CD4-positive, alpha-beta T cell treated with Interleukin-1 beta for 1 hour (primary cell): ENCODE measurements at regions not wholly inside any gene's neighbourhood (a gene's known extent, or its start where the extent isn't known, plus 50 kb on each side); places are given as distances from the start of the nearest gene placed in this dataset.
A peak's percentile ranks its signal among the peaks of the same experiment; 100 is the strongest.

Experiments used
- DNase-seq, 2 donors: peaks; one replicate each; pipeline ENCODE4 v3.0.0-alpha.2; 2020 to 2022

DNA sequence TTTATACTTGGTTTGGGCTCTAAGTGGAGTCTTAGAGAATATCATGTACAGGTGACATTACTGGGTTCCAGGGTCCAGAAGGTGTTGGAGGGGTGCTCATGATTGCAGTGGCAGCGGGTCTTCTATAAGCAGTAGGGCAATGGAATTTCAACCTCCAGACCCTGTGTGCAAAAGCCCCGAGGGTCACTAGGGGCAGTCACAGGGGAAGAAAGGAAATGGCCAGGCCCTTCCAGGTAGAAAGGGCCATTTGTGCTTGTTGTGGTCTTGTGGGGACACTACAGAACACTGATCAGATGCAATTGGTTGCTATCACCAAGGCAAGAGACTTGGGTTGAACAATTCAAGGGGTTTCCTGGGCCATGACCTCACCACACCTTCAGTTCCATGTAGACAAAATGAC is 283.4 kb downstream of the GADD45G start:
- no peak for DNase-seq

DNA sequence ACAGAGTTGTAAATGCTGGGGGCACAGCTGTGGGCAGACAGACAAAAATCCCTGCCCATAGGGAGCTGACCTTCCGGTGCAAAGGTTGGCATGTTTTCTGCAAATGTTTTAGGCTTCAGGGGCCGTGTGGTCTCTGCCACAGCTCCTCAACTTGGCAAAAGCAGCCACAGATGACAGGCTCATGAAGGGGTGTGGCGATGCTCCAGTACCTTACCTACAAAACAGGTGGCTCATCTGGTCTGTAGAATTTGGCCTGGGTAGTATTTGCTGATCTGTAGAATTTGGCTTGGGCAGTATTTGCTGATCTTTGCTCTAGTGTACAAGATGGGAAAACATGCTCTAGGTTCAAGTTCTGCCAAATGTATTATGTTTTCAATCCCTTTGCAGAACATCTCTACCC is 283.9 kb downstream of the GADD45G start:
- no peak for DNase-seq

DNA sequence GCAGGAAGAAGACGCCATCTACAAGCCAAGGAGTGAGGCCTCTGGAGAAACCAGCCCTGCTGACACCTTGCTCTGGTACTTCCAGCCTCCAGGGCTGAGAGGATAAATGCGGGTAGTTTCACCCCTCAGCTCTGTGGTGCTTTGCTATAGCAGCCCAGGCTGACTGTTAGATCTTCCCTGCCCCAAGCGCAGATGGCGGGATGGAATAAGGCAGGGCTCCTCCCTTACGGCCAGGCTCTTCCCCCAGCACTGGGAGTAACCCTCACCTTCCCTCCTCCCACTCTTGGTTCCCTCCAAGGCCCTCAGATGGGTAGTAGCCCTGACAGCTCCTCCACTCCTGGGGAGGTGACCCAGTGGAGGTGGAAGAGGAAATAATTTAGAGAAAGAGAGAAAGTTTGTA is 285.1 kb downstream of the GADD45G start:
- no peak for DNase-seq

DNA sequence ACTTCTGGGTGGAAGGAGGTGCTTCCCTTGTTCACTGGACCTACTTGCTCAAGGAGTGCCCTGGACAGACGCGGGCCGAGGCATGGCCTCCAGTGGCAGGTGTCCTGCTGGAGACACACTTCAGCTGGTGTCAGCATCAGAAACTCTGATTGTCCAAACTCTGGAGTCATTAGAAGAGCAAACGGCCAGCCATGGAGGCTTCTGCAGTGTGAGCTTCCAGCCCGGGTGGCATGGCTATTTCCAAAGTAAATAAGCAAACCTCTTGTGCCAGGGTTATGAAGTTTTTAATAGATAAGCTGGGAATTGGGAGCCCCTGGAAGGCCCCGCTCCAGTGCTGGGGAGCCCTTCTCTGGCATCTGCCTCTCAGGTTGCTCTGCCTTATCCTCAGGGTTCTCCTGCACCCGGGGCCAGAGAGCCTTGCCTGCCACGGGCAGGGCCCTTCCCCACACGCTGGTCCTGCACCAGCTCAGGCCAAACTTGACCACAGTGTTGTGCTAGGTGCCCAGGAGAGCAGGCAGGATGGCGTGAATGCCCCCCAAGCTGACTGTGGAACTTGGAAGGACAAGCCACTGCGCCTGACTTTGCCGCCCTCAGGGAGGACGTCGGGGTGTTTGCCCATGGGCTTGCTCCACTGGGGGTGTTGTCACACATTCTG is 285.6 kb downstream of the GADD45G start:
- no peak for DNase-seq

DNA sequence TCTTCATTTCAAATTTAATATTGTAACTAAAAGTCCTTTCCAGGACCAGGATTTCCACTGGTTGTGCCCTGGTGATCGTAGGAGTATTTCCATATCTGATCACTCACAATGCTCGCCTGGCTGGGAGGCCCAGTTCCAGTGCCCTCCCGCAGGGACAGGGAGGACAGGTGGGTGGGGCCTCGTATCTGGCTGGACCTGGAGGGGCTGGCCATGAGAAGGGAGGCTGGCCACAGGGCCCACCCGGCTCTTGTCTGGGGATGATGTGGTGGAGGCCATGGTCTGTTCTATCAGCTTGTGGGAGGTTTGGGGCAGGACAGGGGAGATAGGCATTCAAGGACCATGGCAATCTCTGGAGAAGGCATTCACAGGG is 286.4 kb downstream of the GADD45G start:
- no peak for DNase-seq

DNA sequence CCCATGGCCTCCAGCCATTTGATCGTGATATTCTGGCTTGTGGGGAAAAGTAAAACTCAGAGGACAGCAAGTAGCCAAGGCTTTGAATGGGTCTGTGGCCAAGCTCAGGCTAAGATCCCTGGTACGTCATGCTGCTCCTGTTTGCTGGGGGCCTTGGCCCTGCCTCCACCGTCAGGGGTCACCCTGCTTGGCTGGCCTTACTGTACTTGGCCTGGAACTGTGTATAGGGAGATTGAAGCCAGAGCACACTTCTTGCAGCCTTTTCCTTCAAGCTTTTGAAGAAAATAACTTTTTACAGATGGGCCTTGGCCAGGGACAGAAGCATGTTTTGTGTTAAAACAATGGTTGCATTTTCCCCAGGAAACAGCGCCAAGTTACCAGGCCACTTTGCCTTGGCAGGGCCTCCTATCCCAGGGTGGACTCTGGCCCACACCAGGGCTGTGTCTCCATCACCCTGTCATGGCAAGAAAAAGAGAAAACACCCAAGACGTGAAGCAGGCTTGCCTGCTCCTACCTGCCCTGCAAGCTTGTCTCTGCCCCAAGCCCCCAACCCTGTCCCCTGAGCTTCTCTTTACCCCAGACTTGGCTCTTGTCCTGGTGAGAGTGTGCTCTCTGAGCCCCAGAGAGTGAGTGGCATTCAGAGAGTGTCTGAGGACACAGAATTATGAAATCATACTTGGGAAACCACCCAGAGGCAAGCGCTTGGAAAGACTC is 286.9 kb downstream of the GADD45G start:
- DNase-seq: no peak

DNA sequence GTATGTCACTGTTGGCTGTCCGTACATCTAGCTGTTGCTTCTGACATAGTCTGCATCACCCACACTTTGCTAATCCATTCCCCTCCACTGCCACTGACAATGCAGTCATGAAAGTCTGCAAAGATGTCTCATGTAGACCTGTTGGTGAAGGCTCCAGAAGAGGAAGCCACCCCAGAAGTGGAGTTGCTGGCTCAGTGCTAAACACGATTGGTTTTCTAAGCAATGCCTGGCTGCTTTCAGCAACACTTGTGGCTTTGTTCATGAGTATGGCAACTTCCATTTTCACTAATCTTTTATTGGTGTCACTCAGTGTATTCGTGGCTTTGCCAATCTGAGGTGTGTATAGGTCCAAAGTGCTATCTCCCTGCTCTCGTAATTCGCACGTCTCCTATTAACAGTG is 288.1 kb downstream of the GADD45G start:
- no peak for DNase-seq

DNA sequence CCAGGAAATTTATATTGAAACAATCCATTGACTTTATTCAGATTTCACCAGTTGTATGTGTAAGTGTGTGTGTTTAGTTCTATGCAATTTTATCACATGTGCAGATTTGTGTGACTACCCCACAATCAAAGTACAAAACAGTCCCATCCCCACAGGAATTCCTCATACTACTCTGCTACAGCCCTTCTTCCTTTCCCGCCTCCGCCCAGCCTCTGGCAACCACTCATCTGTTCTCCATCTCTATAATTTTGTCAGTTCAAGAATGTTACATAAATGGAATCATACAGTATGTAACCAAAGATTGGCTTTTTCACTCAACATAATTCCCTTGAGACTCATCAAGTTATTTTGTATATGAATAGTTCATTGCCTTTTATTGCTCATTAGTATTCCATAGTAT is 289.1 kb downstream of the GADD45G start:
- no peak for DNase-seq

DNA sequence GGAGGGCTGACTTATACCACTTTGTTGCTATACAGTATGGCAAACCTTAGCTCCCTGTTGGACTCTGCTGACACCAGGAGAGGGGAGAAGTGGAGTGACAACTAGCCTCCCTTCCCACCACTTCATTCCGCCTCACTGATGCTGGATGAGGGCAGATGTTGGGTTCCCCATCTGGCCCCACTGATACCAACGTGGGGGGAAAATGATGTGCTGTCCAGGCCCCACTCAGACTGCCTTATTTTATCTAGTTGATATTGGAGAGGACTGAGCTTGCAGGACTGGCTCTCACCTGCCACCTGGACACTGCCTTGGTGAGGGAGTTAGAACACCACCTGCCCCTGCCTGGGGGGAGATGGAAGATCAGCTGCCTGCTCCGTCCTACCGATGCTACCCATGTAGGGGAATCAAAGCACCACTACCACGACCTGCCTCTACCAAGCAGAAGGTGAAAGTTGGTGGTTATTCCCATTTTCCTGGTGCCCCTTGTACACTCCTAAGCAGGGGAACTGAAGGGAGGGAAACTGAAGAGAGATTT is 292.1 kb downstream of the GADD45G start:
- DNase-seq: no peak

DNA sequence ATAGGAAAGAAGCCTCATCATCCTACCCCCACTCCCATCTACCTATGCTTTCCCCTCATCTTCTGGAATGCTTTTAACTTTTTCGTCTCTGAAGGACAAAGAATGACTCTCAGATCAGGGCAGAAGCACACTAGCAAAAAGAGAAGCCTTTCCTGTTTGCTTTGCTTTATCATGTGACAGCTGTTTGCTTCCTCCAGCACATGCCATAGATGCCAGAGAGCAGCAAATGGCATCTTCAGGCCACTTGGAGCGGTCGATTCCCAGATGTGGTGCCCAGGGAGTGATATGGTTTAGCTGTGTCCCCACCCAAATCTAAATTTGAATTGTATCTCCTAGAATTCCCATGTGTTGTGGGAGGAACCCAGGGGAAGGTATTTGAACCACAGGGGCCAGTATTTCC is 294.8 kb downstream of the GADD45G start:
- no peak for DNase-seq

DNA sequence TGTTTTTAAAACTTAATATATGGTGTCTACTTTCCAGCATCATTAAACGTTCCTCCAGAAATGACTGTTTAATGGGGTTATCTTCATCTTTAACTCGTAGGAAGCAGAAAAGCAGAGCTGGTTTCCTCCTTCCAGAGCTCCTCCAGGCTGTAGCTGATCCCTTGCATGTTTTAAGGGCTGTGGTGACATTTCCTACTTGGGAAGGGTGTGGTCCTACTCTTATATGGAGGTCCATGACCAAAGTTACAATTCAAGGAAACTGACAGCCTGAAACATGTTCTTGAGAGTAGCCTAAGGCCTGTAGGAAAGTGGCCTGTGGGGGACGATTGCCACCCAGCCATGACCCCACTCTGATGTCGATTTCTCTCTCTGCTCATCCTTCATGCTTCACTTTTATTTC is 297.1 kb downstream of the GADD45G start:
- DNase-seq: no peak

DNA sequence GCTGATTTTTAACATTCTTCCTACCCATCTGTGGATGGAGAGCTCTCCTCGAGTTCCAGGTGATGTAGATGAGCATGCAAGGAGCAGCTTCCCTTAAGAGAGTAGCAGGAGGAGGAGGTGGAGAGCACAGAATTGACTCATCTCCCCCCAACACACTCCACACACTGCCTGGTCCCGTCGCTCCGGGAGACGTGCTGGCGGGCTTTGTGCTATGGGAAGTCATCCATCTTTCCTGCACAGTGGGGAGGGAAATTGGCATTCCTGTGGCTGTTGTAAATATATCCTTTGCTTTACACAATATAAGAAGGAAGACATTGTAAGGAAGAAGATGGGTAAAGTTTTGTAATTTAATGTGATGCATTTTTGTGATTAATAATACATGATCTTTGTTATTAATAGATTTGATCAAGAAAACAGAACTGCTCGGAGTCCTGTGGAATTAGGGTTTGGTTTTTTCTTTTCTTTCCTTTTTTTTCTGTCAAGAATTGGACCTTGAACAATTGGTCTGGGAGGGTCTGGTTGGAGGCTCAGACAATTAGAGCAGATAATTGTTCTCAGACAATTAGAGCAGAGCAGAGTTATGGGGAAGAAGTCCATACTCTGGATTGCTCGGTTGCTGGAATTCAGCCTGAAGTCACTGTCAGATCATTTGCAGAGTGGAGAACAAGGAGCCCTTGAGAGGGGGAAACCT is 297.8 kb downstream of the GADD45G start:
- DNase-seq: no peak

DNA sequence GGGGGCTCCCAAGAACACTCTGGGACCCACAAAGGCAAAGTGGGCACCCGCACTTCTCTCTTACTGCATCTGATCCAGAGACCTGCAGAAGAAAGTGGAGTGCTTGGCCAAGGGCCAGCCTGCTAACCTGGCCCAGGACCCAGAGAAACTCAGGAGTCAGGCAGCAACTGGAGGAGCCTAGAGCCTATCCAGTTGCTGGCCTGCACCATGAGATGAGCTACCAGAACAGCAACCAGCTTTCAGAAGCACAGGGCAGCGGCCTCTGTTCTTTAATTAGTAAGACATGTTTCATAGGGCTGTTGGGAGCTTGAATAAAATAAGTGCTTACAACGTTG is 298.3 kb downstream of the GADD45G start:
- DNase-seq: no peak

DNA sequence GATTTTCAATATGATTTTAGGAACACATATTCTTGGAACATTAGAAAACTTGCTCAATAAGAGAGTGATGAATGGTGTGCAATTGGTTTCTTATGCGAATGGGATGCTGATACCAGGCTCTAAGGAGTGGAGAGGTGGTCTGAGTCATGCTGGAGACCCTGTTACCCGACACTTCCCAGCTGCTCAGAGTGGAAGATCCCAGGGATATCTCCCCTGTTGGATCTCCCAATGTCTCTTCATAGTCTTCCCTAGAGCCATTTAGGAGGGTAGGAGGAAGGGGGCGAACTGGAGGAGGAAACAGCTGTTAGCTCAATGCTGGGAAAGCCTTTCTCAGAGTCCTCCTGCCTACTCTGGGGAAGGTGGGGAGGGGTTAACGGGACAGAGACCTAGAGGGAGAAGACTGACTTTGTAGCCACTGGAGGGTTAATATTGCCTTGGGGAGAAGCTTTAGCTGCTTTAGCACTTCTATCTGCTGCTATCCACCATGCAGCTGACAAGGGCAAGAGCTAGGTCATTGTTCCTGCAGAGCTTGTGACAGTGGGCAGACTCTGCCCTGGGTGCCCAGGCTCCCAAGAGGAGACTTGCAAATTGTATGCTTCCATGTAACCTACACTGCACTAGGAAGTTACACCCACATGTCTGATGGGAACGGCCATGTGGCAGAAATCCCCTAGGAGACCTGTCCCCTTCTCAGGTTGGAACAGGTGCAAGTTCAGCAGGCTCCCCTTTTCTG is 301.0 kb downstream of the GADD45G start:
- DNase-seq: no peak

DNA sequence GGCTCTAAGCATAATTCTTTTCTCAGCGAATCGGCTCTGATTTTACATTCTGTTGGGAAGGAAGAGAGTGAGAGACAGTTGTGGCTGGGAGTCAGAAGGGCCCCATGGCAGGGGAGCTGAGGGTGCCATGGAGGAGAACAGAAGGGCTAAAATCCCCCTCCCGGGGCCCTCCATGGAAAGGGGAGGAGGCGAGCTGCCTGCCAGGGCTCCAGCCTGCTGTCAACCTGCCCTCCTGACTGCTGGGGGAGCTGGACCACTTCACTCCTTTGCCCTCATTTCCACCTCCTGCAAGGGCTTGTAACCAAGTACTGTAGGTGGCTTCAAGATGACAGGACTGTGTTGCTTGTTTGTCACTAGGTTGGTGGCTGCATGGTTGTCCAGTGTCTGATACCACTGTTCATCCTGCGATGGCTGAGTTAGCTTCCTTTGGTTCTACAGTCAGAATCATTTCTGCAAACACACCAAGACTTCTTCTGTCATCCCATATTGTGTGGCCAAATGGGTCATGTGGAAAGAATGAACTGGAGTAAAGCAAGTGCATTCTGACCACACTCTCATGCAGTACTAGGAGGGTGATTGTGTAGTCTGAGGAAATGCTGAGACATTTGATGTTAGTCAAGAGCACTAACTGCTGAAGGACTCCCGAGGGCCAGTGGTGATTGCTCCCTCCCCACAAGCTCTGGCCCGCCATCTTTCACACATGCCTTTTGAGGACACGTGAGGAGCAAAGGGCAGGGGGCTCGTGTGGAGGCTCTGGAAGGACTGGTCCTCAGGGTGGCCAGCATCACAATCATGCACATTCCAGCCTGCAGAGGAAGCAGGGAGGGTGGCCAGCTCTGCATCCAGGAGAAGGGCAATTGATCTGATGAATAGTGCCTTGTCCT is 307.2 kb downstream of the GADD45G start:
- DNase-seq: no peak

DNA sequence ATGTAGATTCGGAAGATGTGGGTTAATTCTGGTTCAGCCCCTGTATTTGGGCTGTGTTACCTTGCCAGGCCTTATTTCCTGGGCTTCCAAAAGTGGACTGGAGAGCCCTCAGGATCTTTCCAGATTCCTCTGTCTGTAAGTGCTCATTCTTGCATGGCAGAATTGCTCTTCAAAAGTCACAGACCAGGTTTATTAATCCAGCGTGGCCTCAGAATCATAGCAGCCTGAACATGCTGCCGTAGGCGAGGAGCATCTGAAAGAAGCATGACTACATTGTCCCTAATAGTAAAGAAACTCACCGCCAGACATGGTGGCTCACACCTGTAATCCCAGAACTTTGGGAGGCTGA is 307.8 kb downstream of the GADD45G start:
- DNase-seq: no peak

DNA sequence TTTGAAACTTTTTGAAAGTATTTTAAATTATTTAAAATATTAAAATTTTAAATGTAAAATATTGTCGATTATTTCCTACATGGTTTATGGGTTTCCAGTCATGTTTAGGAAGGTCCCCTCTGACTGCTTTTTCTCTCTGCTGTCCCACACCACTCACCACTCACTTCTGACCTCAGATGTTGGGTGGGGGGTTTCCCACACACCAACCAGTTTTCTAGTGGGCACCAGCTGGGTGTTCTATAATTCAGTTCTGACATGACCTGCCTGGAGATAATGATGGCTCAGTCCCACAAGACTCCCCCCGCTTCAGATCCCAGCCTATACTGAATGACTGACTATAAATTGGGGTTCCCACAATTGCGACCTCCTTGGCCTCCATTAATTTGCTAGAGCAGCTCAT is 310.4 kb downstream of the GADD45G start:
- no peak for DNase-seq

DNA sequence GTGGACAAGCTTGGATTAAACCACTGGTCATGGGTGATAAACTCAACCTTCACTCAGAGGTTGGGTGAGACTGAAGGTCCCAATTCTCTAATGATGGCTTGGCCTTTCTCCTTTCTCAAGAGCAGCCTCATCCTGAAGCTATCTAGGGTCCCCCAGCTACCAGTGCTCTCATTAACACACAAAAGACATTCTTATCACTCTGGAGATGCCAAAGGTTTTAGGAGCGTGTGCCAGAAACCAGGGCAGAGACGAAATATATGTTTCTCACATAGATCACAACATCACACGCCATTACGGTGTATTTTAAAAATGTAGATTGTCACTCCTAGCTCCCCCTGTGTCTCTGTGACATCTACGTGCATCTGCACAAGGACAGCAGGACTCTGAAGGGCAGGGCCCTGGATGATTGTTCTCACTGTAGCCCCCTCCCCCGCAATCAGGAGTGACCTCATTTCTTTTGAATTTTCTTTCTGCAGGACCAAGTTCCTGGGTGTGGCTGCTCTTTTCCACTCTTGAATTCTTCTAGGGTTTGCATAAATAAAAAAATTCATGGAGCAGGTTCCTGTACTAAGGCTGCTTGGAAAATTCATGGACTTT is 311.3 kb downstream of the GADD45G start:
- DNase-seq: no peak

DNA sequence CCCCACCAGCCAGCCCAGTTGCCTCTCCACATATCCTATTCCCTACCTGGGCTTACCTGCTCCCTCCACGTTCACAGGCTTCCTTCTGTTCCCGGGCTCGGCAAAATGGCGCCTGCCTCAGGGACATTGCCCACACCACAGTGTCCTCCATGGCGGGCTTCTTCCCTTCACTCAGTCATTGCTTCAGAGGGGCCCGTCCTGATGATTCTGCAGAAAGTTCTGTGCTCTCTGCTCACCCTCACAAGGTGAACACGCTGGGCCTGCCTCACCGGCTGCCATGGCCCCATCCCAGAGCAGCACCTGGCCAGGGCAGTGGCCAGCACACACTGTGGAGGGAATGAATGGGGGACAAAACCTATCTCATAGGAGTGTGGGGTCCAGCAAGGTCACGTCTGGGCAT is 313.0 kb downstream of the GADD45G start:
- DNase-seq: no peak

DNA sequence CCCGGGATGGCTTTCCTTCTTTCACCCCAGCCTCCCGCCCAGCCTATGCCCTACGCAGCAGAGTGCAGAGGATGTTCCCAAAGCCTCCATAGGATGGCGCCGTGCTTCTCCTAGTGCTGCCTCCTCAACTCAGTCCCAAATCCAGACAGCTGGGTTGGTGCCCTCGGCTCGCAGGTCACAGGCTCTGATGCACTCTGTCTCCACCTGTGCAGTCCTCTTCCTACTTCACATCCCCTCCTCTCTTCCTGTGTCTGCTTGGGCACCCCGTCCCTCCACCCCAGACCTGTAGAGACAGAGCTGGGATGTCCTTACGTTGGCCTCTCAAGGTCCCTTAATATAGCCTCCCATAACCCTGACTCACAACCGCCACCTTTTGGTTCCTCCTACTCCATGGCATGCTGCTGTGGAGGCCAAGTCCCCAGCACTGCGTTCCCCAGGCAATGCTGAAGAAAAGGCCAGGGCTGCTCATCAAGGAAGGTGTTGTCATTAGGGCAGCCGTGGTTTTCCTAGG is 314.4 kb downstream of the GADD45G start:
- peak; percentile 32 to 35 for DNase-seq

DNA sequence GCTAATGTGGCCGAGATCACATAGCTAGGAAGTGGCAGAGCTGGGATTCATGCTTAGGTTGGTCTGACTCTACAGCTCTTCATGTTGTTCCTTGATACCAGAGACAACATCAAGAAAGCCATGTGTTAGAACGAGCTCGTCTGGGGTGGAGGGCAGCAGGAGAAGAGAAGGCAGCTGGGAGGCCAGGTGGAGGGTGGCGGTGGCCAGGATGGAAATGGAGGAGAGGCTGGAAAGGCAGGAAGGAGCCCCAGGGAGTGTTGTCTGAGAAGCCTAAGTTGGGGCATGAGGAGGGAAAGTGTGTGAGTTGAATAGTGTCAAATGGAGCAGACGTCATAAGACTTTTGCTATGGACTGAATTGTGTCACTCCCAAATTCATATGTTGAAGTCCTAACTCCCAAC is 315.3 kb downstream of the GADD45G start:
- DNase-seq: no peak

DNA sequence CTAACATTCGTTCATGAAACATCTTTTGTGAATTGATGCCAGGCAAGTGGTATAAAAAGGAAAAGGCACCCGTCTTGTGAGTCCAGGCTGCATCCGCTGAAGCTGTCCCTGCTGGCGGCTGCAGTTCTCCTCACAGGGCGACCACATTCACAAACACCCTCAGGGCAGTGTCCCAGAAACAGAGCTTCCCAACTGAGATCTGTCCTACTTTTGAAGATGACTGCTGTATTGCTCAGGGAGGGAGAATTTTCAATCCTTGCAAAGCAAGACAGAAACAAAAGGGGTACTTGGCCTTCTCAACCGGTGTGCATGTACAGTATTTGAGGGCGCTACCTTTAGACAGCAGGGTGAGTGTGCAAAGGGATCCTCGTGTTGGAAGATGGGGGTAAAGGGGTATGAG is 316.1 kb downstream of the GADD45G start:
- DNase-seq: no peak
